ENCODE measurements at regions not wholly inside any gene's neighbourhood (a gene's known extent, or its start where the extent isn't known, plus 50 kb on each side); places are given as distances from the start of the nearest gene placed in this dataset.
"Not testable (repeated sequence)": the region's sequence is repeated elsewhere in the genome, so short reads cannot be mapped to it uniquely, and the experiment has no call there.

DNA sequence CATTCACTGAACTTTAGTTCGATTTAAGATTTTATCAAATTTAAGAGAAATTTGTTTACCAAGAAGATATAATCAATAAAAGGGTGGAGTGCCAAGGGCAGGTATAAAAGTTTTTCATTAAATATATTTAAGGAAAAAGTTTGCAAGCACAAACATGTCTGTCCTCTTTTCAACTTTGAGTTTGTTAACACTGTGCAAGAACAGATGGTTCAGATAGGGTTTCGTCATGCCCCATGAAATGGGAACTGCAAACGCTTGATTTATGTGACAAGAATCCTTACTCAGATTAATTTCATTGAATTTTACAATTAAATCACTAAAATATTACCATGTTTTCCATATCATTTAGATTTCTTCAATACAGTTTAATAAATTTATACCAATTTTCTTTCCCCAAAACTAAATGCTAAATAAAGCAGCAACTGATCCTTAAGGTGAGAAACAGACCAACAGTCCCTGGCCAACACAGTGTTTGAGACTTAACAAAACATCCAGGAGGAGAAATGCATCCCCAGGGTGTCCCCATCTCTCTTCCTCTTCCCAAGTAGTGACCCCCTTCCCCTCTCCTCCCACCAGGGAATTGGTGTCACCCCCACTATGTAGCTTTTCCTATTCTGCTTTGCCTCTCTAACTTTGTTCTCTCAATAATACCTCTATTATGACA lies 292.9 kb downstream of the LTN1 start:
- no peak for DNase-seq

DNA sequence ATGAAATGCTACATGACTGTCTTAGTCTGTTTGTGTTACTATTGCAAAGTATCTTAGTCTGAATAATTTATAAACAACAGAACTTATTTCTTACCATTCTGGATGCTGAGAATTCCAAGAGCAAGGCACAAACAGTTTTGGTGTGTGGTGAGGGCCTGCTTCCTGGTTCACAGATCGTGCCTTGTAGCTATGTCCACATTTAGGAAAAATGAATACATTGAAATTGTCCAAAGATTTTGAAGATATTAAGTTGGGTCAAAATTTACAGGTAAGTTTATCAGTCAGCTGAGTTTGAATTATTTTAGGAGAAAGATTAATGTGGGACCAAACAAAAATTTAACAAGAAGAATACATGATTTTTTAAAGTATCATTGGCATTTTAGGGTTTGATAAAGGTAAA lies 293.5 kb downstream of the LTN1 start:
- no peak for DNase-seq

DNA sequence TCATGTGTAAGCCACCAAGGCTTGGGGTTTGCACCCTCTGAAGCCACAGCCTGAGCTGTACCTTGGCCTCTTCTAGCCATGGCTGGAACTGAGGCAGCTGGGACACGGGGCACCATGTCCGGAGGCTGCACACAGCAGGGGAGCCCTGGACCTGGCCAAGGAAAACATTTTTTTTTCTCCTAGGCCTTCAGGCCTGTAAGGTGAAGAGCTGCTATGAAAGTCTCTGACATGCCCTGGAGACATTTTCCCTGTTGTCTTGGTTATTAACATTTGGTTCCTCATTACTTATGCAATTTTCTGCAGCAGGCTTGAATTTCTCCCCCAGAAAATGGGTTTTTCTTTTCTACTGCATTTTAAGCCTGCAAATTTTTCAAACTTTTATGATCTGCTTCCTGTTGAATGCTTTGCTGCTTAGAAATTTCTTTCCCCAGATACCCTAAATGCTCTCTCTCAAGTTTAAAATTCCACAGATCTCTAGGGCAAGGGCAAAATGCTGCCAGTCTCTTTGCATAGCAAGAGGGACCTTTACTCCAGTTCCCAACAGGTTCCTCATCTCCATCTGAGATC lies 295.8 kb downstream of the LTN1 start:
- DNase-seq, result no peak

DNA sequence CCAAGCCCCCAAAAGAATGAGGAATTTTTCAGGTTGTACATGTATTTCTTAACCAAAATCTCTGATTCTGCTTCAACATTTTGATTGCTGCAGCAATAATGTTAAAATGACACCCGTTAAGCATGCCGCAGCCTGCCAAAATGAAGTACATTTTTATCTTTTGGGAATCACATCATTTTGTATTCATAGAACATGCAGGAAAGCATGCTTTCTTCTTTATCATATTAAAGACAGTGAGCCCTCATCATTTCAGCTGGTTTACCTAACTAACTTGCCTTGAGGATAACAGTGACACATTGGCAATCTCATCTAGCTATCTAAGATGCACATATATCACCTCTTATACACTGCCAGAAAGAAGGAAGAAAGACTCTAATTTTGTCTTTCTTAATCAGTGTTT lies 299.2 kb downstream of the LTN1 start:
- no peak for DNase-seq

DNA sequence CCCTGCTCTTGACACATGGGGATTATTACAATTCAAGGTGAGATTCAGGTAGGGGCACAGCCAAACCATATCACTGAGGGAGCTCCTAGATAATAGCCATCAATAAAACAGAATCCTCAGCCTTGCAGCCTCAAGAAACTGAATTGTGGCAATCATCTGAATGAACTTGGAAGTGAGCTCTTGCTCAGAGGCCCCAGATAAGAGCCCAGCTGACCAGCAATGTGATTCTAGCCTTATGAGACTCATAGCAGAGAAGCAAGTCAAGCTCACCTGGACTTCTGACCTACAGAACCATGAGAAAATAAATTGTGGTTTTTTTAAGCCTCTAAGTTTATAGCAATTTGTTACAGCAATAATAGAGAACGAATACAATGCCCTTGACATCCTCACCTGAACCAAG lies 302.5 kb downstream of the LTN1 start:
- no peak for DNase-seq

DNA sequence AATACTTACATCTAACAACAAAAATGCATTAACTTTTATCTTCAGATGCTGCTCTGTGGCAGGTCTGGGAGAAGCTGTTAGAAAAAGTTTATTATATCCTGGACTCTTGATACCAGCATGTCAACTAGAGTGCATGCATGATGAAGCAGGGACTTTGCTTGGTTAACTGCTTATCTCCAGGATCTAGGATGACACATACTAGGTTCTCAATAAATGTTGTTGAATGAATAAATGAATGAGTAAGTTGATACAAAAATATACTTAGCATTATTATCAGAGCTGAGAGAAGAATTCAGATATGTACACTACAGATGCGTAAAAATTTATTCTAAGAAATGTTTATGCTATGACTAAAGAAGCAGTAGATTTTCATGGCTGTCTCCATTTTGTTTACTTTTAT lies 304.3 kb downstream of the LTN1 start:
- no peak for DNase-seq

DNA sequence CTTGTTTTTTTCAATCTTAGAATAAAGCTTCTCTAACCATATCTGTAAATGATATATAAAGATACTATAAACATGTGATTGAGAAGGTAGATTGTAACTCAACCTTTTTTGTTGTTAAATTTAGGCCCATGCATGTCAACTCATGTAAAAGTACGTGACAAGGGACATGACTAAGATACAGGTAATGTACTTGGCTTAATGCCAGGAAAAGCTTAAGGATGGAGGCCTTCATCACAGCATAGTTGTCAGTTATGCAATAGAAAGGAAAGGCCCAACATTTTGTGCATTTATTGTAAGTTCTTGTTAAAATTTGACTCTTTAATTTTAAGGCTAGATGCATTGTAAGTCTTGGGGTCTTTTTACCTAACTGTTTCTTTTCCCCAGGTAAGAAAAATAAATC lies 305.1 kb downstream of the LTN1 start:
- no peak for DNase-seq

DNA sequence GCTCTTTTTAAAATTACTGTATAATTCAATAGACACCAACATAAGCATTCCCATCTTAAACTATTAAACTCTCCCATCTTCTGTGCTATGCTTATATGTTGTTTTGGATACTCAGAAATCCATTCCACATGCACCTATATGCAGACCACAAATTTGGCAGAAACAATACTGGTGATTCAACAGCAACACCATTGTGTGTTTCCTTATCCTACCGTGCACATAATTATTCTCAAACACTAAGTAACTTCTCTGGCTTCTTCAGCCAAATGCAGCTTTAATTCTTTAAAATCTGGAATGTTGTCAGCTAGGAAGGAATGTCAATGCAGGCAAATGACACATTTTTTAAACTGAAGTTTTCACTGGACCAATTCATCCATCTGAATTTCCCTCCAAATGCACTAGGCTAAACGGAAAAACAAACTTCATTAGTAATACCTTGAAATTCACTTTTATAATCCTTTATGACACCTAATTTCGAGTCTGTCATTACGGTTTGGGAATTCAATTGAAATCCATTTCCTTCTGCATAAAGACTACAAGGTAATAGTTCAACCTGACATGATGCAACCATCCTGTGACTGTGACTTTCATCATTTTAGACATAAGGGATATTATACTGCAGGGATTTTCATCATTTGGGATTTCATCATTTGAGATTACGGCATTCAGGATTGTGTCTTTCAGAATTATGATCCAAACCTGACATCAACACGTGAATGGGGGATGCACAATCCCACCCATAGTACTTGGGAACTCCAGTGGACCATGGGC lies 308.5 kb downstream of the LTN1 start:
- DNase-seq, result no peak

DNA sequence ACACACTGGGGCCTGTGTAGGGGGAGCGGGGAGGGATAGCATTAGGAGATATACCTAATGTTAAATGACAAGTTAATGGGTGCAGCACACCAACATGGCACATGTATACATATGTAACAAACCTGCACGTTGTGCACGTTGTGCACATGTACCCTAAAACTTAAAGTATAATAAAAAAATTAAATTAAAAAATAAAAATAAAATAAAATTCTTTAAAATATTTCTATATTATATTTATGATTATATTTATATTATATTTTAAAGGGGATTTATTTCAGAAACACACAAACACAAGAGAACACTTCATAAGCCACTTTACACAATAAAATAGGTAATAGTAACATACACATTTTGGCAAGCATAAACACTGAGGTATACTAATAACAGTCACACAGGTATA lies 309.8 kb downstream of the LTN1 start:
- DNase-seq, result not testable (repeated sequence)

DNA sequence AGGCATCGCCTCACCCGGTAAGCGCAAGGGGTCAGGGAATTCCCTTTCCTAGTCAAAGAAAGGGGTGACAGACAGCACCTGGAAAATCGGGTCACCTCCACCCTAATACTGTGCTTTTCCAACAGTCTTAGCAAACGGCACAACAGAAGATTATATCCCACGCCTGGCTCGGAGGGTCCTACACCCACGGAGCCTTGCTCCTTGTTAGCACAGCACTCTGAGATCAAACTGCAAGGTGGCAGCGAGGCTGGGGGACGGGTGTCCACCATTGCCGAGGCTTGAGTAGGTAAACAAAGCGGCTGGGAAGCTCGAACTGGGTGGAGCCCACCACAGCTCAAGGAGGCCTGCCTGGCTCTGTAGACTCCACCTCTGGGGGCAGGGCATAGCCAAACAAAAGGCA lies 315.6 kb downstream of the LTN1 start:
- DNase-seq, result not testable (repeated sequence)

DNA sequence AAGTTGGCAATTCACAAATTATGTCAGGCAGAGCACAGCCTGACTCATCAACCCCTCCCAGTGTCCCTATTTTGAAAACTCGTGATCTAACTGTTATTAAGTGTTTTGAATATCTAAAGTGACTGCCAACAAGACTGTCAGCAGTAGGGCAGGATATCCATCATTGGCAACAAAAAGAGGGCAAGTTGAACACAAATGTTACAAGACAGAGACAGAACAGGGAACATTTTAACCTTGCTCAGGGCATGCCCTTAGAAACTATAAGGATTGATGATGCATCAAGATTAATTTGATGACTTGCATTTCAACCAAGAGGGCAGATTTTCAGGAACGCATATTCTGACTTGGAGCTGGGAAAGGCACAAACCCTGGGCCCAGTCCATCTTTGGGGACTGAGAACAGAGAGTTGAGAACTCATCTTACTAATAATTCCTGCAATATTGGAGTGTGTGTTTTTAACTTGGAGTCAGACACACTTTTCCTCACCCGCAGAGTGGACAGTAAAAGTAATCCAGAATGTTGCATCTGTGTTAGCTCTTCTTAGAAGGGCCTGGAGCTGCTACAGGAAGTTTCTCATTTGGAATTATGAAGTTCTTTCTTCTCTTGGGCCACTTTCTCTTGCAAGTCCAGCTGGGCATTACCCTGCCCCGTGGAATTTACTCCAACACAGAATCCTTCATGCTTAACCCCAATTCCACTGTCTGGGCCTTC lies 317.2 kb downstream of the LTN1 start:
- no peak for DNase-seq

DNA sequence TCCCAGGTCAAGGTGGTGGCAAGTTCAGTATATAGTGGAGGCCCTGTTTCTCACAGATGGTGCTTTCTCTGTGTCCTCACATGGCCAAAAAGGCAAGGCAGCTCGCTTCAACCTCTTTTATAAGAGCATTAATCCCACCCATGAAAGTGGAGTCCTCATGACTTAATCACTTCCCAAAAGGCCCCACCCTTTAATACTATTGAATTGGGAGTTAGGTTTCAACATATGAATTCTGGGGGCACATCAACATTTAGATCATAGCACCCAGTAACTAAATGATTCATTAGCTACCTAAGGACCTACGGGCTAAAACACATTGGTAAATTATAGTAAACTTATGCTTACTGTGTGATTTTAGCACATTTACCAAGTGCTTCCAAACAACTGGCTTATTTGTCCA lies 317.9 kb downstream of the LTN1 start:
- DNase-seq, result no peak

DNA sequence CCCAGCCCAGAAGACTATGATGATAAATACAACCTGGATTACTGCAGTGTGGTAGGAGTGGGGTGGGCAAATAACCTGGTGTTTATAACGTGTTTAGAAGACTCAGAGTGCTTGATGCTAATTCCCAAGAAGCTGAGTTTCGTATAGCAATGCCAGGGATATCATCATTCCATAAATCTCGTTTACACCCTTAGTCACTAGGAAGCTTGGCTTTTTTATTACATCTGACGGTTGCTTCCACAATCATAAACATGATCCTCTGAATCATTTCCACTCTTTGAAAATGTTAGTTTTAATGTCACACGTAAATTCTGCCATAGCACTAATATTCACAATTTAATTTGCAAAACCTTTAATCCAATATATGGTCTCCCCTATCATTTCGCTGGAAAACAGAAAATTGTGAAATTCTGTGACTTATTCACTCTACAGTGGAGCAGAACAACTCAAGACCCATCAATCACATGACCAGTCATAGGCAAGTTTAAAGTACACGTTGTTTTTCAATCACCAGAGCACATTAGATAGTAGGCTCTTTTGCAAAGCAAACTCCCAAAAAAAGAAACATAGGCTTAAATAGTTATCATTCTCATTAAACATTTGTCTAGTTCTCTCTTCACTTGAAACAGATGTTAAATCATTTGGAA lies 321.0 kb downstream of the LTN1 start:
- DNase-seq, result no peak

DNA sequence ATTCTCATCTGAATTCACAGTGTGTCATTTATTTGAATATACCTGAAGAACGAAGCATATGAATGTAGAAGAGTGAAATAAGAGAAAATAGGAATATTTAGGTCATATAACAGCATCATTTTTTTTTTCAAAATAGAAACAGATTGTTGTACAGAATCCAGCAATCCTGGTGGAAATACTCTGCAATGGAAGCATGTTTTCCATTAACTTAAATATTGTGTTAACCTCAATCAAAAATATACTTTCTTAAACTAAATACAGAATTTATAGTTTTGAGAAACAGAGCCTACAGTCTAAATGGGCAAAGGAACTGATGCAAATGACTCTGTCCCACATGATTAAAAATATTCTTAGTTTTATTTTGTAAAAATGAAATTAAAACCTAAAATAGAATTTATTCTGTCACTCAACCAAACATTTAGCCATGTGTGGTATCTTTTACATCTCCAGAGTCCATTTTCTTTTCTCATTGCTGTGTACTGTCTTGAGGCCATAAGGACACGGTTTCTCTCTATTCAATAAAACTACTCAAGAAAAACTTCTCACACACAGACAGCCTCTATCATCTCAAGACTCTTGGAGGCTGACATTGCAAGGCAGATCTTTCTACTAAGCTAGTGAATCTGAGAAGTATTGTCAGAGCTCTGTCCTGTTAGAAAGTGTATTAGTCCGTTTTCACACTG lies 322.6 kb downstream of the LTN1 start:
- no peak for DNase-seq

DNA sequence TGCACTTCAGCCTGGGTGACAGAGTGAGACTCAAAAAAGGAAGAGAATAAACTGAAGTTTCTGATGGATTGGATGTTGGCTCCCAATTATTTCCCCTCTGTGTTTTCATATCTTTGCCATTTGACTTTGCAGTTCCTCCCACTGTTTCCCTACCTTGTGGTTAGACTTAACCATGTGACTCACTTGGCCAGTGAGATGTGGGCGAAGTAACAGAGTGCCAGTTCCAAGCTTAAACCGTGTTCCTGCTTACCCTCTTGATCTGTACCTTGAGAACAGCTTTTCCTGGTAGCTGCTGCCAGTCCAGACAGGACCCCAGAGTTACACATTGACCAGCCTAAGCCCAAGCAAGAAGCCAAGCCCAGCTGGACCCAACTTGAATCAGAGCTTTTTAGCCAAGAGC lies 323.4 kb downstream of the LTN1 start:
- no peak for DNase-seq

DNA sequence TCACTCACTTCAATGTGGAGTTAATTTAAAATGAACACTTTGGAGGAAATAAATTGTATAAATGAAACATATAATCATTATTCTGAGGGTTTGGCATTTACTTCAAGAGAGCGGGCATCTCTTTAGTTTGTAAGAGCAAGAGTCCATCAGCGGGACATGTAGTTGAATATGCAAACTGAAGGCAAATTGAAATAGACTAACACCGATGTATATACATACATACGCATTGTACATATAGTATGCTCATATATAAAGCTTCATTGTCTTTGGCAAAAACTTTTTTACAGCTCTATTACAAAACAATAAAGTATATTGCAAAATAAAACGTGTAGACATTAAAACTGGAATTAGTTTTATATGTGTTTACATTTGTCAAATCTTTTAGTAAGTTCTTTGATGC lies 328.9 kb downstream of the LTN1 start:
- no peak for DNase-seq

DNA sequence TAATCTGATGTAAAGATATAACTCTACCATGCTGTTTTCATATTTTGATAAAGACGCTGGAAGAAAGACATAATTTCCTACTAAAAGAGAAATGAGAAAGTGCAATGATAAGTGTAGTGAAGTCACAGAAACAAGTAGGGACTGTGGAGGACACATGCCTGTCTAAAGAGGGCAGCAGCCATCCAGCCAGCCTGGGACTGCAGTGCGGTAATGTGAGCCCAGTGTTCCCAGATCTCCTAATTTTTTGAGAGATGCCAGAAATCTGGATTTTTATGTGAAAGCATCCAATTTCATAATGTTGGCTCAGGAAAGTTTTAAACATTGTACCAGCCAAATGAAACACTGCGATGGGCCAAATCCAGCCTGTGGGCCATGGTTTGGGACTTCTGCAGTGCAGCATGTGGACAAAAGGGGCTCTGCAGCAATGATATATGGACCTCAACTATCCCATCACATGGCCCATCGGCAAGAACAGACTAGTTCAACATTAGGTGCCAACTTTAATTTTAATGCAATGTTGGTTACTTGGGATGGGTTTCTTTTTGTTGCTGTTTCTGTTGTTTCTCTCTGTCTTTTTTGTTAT lies 329.5 kb downstream of the LTN1 start:
- no peak for DNase-seq

DNA sequence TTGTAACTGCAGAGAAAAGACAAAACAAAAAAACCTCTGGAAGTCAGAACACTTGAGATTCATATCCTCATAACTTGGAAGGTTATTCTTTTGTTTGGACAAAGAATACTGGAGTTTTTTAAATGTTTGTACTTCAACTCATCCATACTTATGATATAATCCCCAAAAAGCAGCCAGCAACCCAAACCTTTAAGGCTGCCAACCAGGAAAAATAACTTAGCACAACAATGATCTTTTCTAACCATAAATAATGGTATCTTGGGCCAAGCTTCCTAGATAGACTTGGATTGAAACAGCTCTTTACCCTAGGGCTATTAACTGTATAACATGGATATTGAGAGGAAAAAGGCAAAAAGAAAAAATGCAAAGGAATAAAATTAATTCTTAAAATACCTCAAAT lies 335.1 kb downstream of the LTN1 start:
- DNase-seq, result no peak

DNA sequence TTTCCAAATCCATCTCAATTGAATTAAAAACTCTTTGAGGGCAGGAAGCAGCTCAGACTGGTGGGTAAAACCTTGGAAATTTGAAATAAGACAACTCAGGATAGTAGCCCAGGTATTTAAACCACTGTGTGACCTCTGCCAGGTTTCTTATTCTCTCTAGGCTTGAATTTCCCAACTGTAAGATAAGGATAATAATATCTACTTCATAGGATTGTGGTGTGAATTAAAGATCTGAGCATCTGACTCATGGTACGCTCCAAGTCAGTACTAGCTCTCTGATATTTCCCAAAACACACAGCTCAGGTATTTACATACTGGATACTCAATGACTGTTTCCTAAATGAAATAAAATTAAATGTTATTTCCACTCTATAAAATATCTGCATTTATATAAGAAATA lies 337.2 kb downstream of the LTN1 start:
- DNase-seq, result no peak

DNA sequence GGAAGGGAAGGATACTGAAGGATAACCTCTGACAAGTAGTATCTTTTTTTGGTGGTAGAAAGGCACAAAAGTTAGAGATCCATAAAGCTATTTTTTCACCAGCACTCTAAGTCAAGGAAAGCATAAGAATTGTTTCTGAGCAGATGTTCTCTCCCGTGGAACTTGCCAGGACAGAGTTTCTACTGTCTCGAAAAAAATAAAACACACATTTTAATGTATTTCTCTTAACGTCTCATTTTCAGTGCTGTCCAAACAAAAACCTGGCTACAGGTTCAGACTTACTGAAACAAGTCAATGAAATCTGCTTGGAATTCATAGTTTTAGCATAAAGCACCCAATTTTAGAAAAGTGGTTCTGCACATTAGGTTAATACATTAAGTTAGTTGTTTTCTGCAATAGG lies 338.3 kb downstream of the LTN1 start:
- DNase-seq, result no peak

DNA sequence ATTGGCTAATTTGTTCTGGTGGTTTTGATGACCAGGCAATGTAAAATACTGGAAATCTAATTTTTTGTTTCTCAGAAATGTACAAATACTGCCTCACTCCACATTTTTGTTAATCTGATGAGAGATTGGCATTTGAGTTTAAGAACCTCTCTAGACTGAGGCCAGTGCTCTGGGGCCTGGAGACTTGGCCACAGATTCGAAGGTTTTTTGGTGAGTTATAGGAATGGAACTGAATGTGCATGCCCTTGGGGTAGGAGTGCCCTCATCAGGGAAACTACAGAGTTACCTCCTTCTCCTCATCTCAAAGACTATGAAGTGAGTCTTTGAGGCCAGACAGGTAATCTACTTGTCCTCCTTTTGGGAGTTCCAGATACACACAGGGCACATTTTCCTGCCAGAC lies 347.9 kb downstream of the LTN1 start:
- DNase-seq, result no peak

DNA sequence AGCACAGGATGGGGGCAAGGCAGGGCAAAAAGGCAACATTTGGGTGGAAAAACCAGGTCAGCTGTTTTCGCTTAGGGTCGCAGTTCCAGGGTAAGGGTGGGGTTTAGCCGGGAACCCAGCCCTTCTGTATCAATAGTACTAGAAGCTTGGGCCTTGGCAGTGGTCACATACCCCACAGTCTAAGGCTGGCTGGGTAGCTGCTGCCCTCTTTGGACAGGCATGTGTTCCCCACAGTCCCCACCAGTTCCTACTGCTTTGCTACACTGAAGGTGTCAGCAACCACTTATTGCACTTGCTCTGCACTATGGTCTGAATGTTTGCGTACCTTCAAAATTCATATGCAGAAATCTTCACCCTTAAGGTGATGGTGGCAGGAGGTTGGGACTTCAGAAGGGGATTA lies 349.8 kb downstream of the LTN1 start:
- DNase-seq, result no peak

Data from T-helper 1 cell (primary cell).